ENCODE measurements at regions not wholly inside any gene's neighbourhood (a gene's known extent, or its start where the extent isn't known, plus 50 kb on each side); places are given as distances from the start of the nearest gene placed in this dataset.

GRCh38 chr2:145273840-145274239 lies 753.9 kb upstream of the ZEB2 start:
- no TSS peak for BruUV-seq (replicated peaks)
- in situ Hi-C loops (cut with HindIII; ENCODE audit: low pct_unique_long_range_greater_than_20kb, low sequenced_read_pairs) (no loop called here), intact Hi-C loops (cut with micrococcal nuclease; ENCODE audit: unreplicated experiment) (no loop called here)
- Histone ChIP-seq H3K9me3 (ENCODE audit: control insufficient read depth, insufficient read depth, low read depth, low read length) (no peaks in the 10 kb centered on the region), H3K4me3 (ENCODE audit: low read depth in 2 of 2, low read length in 2 of 2) (no peak overlapping the region), H3K27ac (ENCODE audit: low read length) (no peak overlapping the region), H3K36me3 (ENCODE audit: control insufficient read depth, insufficient read depth, low read length) (no peaks in the 10 kb centered on the region), H3K4me1 (ENCODE audit: control insufficient read depth, insufficient read depth, low read length) (no peaks in the 10 kb centered on the region), H3K27me3 (ENCODE audit: control insufficient read depth, insufficient read depth, low read length) (no peaks in the 10 kb centered on the region)
- POLR2A ChIA-PET: no interaction called here
- ATAC-seq (no peak), DNase-seq (ENCODE audit: low read depth, low spot score) (no peak)
- CTCF ChIA-PET: no interaction called here
- TF ChIP-seq POLR2AphosphoS5 (IDR thresholded peaks at IDR 0.05; ENCODE audit: low read depth, low read length) (no peak), TCF7L2 (IDR thresholded peaks at IDR 0.05; ENCODE audit: low read depth, low read length) (no peak), SIN3A (IDR thresholded peaks at IDR 0.05; ENCODE audit: borderline replicate concordance, insufficient read depth, low read depth, low read length) (no peak), CTCF (IDR thresholded peaks at IDR 0.05) (no peak), REST (IDR thresholded peaks at IDR 0.05; ENCODE audit: insufficient read depth in 1 of 2, low read depth in 2 of 2, low read length in 1 of 2) (no peak)

GRCh38 chr2:145268931-145269330 lies 749.0 kb upstream of the ZEB2 start:
- no peak for DNase-seq (ENCODE audit: low read depth, low spot score)
- H3K27me3 ChIP-seq (ENCODE audit: control insufficient read depth, insufficient read depth, low read length): no peaks in the 10 kb centered on the region

More at GRCh38 chr2:145268931-145269330, 749.0 kb upstream of the ZEB2 start:
- BruUV-seq (replicated peaks): no TSS peak
- in situ Hi-C loops (cut with HindIII; ENCODE audit: low pct_unique_long_range_greater_than_20kb, low sequenced_read_pairs) (no loop called here), intact Hi-C loops (cut with micrococcal nuclease; ENCODE audit: unreplicated experiment) (no loop called here)
- no peaks in the 10 kb centered on the region for H3K36me3 ChIP-seq (ENCODE audit: control insufficient read depth, insufficient read depth, low read length)
- no peaks in the 10 kb centered on the region for H3K4me1 ChIP-seq (ENCODE audit: control insufficient read depth, insufficient read depth, low read length)
- no peak overlapping the region for H3K4me3 ChIP-seq (ENCODE audit: low read depth in 2 of 2, low read length in 2 of 2)
- POLR2A ChIA-PET: no interaction called here
- CTCF ChIA-PET: no interaction called here
- ATAC-seq: no peak
- H3K27ac ChIP-seq (ENCODE audit: low read length): no peak overlapping the region
- H3K9me3 ChIP-seq (ENCODE audit: control insufficient read depth, insufficient read depth, low read depth, low read length): no peaks in the 10 kb centered on the region
- no peak for TF ChIP-seq SIN3A (IDR thresholded peaks at IDR 0.05; ENCODE audit: borderline replicate concordance, insufficient read depth, low read depth, low read length)
- no peak for TF ChIP-seq REST (IDR thresholded peaks at IDR 0.05; ENCODE audit: insufficient read depth in 1 of 2, low read depth in 2 of 2, low read length in 1 of 2)
- no peak for TF ChIP-seq CTCF (IDR thresholded peaks at IDR 0.05)
- TF ChIP-seq POLR2AphosphoS5 (IDR thresholded peaks at IDR 0.05; ENCODE audit: low read depth, low read length): no peak
- no peak for TF ChIP-seq TCF7L2 (IDR thresholded peaks at IDR 0.05; ENCODE audit: low read depth, low read length)
